ENCODE measurements at regions not wholly inside any gene's neighbourhood (a gene's known extent, or its start where the extent isn't known, plus 50 kb on each side); places are given as distances from the start of the nearest gene placed in this dataset.

GRCh38 chr5:12793373-12793772, 889.1 kb upstream of the CTNND2 start:
- no peak for TF ChIP-seq CTCF (IDR thresholded peaks at IDR 0.05; ENCODE audit: insufficient read depth, low read depth, low read length)
- no peak for DNase-seq (ENCODE audit: low read depth)
- H3K4me3 ChIP-seq (ENCODE audit: low read depth, low read length), result no peak overlapping the region

- no peak for TF ChIP-seq CTCF (IDR thresholded peaks at IDR 0.05; ENCODE audit: insufficient read depth, low read depth, low read length)
- H3K4me3 ChIP-seq (ENCODE audit: low read depth, low read length), result no peak overlapping the region
- DNase-seq (ENCODE audit: low read depth), result no peak
Observed at GRCh38 chr5:12780536-12780935, 876.3 kb upstream of the CTNND2 start.

- no peak overlapping the region for H3K4me3 ChIP-seq (ENCODE audit: low read depth, low read length)
- DNase-seq (ENCODE audit: low read depth), result no peak
- no peak for TF ChIP-seq CTCF (IDR thresholded peaks at IDR 0.05; ENCODE audit: insufficient read depth, low read depth, low read length)
Observed at GRCh38 chr5:12777342-12777741, 873.1 kb upstream of the CTNND2 start.

GRCh38 chr5:12772276-12772675, 868.0 kb upstream of the CTNND2 start:
- no peak for DNase-seq (ENCODE audit: low read depth)
- no peak overlapping the region for H3K4me3 ChIP-seq (ENCODE audit: low read depth, low read length)
- TF ChIP-seq CTCF (IDR thresholded peaks at IDR 0.05; ENCODE audit: insufficient read depth, low read depth, low read length), result no peak

- no peak for DNase-seq (ENCODE audit: low read depth)
- no peak overlapping the region for H3K4me3 ChIP-seq (ENCODE audit: low read depth, low read length)
- TF ChIP-seq CTCF (IDR thresholded peaks at IDR 0.05; ENCODE audit: insufficient read depth, low read depth, low read length), result no peak
Observed at GRCh38 chr5:12759377-12759776, 855.1 kb upstream of the CTNND2 start.

GRCh38 chr5:12757035-12757434, 852.8 kb upstream of the CTNND2 start:
- H3K4me3 ChIP-seq (ENCODE audit: low read depth, low read length), result no peak overlapping the region
- no peak for TF ChIP-seq CTCF (IDR thresholded peaks at IDR 0.05; ENCODE audit: insufficient read depth, low read depth, low read length)
- no peak for DNase-seq (ENCODE audit: low read depth)

GRCh38 chr5:12745537-12745936, 841.3 kb upstream of the CTNND2 start:
- TF ChIP-seq CTCF (IDR thresholded peaks at IDR 0.05; ENCODE audit: insufficient read depth, low read depth, low read length), result no peak
- no peak for DNase-seq (ENCODE audit: low read depth)
- no peak overlapping the region for H3K4me3 ChIP-seq (ENCODE audit: low read depth, low read length)

Data from fibroblast of villous mesenchyme (primary cell).